ENCODE measurements at regions not wholly inside any gene's neighbourhood (a gene's known extent, or its start where the extent isn't known, plus 50 kb on each side); places are given as distances from the start of the nearest gene placed in this dataset.

DNA sequence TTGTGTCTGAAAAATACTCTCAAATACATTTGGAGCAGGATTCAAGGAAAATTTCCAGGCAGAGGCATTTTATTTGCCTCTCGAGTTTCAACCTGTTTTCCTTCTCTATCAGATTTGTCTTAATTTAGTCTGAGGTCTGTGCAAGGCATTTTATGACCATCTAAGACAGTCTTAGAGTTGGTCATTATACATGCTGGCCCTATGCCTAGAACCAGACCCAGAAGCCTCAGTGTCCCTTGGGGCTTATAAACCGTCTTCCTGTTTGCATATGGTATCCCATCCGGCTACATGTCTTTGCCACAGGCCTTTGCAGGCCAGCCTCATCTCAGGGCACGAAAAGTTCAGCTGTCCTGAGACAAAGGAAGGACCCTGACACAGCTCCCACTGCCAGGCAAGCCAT lies 346.1 kb downstream of the SIPA1L2 start:
- no peak for DNase-seq (ENCODE audit: extremely low read depth in 1 of 4, low spot score in 3 of 4)
- Histone ChIP-seq H2AFZ (ENCODE audit: low read depth, low read length) (no peak overlapping the region), H3K36me3 (ENCODE audit: control insufficient read depth, insufficient read depth, low read length) (no peaks in the 10 kb centered on the region), H3K27me3 (ENCODE audit: control insufficient read depth in 2 of 2, insufficient read depth in 2 of 2, low read length in 2 of 2) (no peaks in the 10 kb centered on the region), H3K4me3 (no peak overlapping the region), H3K4me1 (replicated peaks in 1 of 2; ENCODE audit: control insufficient read depth in 2 of 2, insufficient read depth in 2 of 2, low read length in 2 of 2) (no peaks in the 10 kb centered on the region), H3K9ac (ENCODE audit: insufficient read depth in 1 of 2, low read depth in 2 of 2, low read length in 2 of 2) (no peak overlapping the region), H3K4me2 (ENCODE audit: insufficient read depth, low read length) (no peak overlapping the region), H3K9me1 (ENCODE audit: control insufficient read depth, insufficient read depth, low read length) (no peaks in the 10 kb centered on the region), H3K9me3 (replicated peaks; ENCODE audit: control insufficient read depth, insufficient read depth, low read depth, low read length) (no peaks in the 10 kb centered on the region), H4K20me1 (replicated peaks; ENCODE audit: control insufficient read depth, insufficient read depth, low read length) (no peaks in the 10 kb centered on the region), H3K79me2 (ENCODE audit: control insufficient read depth, insufficient read depth, low read length) (no peaks in the 10 kb centered on the region), H3K27ac (ENCODE audit: extremely low read depth, low read depth, low read length) (no peak overlapping the region)
- TF ChIP-seq ZNF197 (CRISPR knock-in tag; IDR thresholded peaks at IDR 0.05; ENCODE audit: low read depth) (no peak), JUNB (CRISPR knock-in tag; conservative IDR thresholded peaks at IDR 0.05) (no peak), GABPB2 (CRISPR knock-in tag; conservative IDR thresholded peaks at IDR 0.05) (no peak), YBX1 (IDR thresholded peaks at IDR 0.05) (no peak), PRPF4 (IDR thresholded peaks at IDR 0.05; ENCODE audit: insufficient read depth, low read depth, low read length, poor library complexity, severe bottlenecking) (no peak), TBL1XR1 (IDR thresholded peaks at IDR 0.05; ENCODE audit: low read length in 2 of 2) (no peak), TSC22D4 (tag; IDR thresholded peaks at IDR 0.05) (no peak), TCF7 (IDR thresholded peaks at IDR 0.05; ENCODE audit: borderline replicate concordance) (no peak), SRSF3 (IDR thresholded peaks at IDR 0.05; ENCODE audit: insufficient read depth, low read length) (no peak), ZNF174 (CRISPR knock-in tag; IDR thresholded peaks at IDR 0.05) (no peak), YY1 (IDR thresholded peaks at IDR 0.05; ENCODE audit: borderline replicate concordance in 1 of 3, control insufficient read depth in 1 of 3, extremely low read depth in 1 of 3, insufficient read depth in 3 of 3, insufficient read length in 1 of 3, insufficient replicate concordance in 2 of 3, low read depth in 1 of 3, low read length in 2 of 3) (no peak), SP1 (CRISPR knock-in tag; IDR thresholded peaks at IDR 0.05) (no peak), ZNF445 (CRISPR knock-in tag; IDR thresholded peaks at IDR 0.05; ENCODE audit: low read depth) (no peak), TFAM (CRISPR knock-in tag; conservative IDR thresholded peaks at IDR 0.05) (no peak), ZNF830 (CRISPR knock-in tag; IDR thresholded peaks at IDR 0.05) (no peak)
- TF ChIP-seq, protein P1, sequence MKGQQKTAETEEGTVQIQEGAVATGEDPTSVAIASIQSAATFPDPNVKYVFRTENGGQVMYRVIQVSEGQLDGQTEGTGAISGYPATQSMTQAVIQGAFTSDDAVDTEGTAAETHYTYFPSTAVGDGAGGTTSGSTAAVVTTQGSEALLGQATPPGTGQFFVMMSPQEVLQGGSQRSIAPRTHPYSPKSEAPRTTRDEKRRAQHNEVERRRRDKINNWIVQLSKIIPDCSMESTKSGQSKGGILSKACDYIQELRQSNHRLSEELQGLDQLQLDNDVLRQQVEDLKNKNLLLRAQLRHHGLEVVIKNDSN (CRISPR knock-in tag; IDR thresholded peaks at IDR 0.05): no peak
- TF ChIP-seq, protein P2, sequence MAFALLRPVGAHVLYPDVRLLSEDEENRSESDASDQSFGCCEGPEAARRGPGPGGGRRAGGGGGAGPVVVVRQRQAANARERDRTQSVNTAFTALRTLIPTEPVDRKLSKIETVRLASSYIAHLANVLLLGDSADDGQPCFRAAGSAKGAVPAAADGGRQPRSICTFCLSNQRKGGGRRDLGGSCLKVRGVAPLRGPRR (CRISPR knock-in tag; IDR thresholded peaks at IDR 0.05): no peak
- FAIRE-seq: no peak
- ChIA-PET POLR2A (no interaction called here), CTCF (ENCODE audit: low intra/inter-chr PET ratio) (no interaction called here)
- 0% methylated on average over 4 of the region's 4 CpGs for WGBS (ENCODE audit: insufficient coverage, low coverage, missing lambda C conversion rate)
- no peak for ATAC-seq
- intact Hi-C loops (cut with micrococcal nuclease): no loop called here
- no TSS peak for BruUV-seq (replicated peaks)
- in situ Hi-C loops (cut with MboI): no loop called here

Data from K562 (cell line).